ENCODE measurements at regions not wholly inside any gene's neighbourhood (a gene's known extent, or its start where the extent isn't known, plus 50 kb on each side); places are given as distances from the start of the nearest gene placed in this dataset.
A peak's percentile ranks its signal among the peaks of the same experiment; 100 is the strongest.

GRCh38 chr6:163943607-163944385, 529.3 kb downstream of the QKI start:
- peaks cover 13% of the 10 kb centered on the region for H3K4me1 Mint-ChIP-seq (ENCODE audit: unreplicated experiment)

DNA sequence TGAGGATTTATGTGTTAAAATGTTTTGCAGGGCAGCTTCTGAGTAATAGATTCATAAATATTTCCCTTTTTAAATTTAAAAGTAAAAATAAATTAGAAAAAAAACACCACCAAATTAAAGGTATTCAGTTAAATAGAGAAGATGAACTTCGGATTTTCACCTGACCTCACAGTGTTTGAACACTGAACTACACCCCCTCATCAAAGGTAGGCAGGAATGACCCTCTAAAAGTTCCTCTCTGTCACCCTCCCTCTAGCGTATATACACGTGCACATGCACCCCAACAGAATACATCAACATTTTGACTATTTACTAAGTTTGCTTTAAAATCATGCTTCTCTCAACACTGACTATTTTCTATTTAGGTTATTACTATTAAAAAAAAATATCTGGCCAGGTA, 528.3 kb downstream of the QKI start:
- H3K27ac Mint-ChIP-seq (ENCODE audit: unreplicated experiment) = no peak overlapping the region
- H3K4me3 Mint-ChIP-seq (ENCODE audit: unreplicated experiment) = no peak overlapping the region
- no peak for DNase-seq (ENCODE audit: extremely low spot score, unreplicated experiment)
- no peaks in the 10 kb centered on the region for H3K27me3 Mint-ChIP-seq (ENCODE audit: unreplicated experiment)
- H3K9me3 Mint-ChIP-seq (ENCODE audit: unreplicated experiment) = no peaks in the 10 kb centered on the region
- no peaks in the 10 kb centered on the region for H3K36me3 Mint-ChIP-seq (ENCODE audit: unreplicated experiment)
- no peak for TF ChIP-seq CTCF (IDR thresholded peaks at IDR 0.05)
- peaks cover 13% of the 10 kb centered on the region for H3K4me1 Mint-ChIP-seq (ENCODE audit: unreplicated experiment)

More at GRCh38 chr6:163943607-163944385, 529.3 kb downstream of the QKI start:
- H3K27me3 Mint-ChIP-seq (ENCODE audit: unreplicated experiment) = no peaks in the 10 kb centered on the region
- no peaks in the 10 kb centered on the region for H3K9me3 Mint-ChIP-seq (ENCODE audit: unreplicated experiment)
- H3K27ac Mint-ChIP-seq (ENCODE audit: unreplicated experiment) = no peak overlapping the region
- TF ChIP-seq CTCF (IDR thresholded peaks at IDR 0.05) = no peak
- H3K4me3 Mint-ChIP-seq (ENCODE audit: unreplicated experiment) = peak overlapping the region; percentile 45
- no peak for DNase-seq (ENCODE audit: extremely low spot score, unreplicated experiment)
- H3K36me3 Mint-ChIP-seq (ENCODE audit: unreplicated experiment) = no peaks in the 10 kb centered on the region

DNA sequence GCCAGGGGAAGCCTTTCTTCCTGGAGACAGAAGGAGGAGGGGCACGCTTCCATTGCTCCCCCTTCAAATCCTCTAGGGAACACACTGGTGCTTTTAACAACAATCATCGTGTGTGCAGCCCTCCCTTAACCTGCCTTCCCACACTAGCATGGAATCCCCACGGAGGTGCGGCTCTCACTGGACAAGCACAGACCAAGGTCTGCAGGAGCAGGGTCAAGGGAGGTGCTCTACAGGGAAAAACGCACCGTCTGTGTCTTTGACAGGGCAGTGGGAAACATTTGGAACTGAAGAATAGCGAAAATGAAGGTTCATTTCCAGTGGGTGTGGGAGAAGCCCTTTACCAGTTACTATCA, 527.1 kb downstream of the QKI start:
- no peaks in the 10 kb centered on the region for H3K9me3 Mint-ChIP-seq (ENCODE audit: unreplicated experiment)
- H3K4me3 Mint-ChIP-seq (ENCODE audit: unreplicated experiment) = no peak overlapping the region
- H3K27ac Mint-ChIP-seq (ENCODE audit: unreplicated experiment) = no peak overlapping the region
- DNase-seq (ENCODE audit: extremely low spot score, unreplicated experiment) = no peak
- no peaks in the 10 kb centered on the region for H3K36me3 Mint-ChIP-seq (ENCODE audit: unreplicated experiment)
- no peaks in the 10 kb centered on the region for H3K27me3 Mint-ChIP-seq (ENCODE audit: unreplicated experiment)
- peaks cover 13% of the 10 kb centered on the region for H3K4me1 Mint-ChIP-seq (ENCODE audit: unreplicated experiment)
- TF ChIP-seq CTCF (IDR thresholded peaks at IDR 0.05) = no peak

DNA sequence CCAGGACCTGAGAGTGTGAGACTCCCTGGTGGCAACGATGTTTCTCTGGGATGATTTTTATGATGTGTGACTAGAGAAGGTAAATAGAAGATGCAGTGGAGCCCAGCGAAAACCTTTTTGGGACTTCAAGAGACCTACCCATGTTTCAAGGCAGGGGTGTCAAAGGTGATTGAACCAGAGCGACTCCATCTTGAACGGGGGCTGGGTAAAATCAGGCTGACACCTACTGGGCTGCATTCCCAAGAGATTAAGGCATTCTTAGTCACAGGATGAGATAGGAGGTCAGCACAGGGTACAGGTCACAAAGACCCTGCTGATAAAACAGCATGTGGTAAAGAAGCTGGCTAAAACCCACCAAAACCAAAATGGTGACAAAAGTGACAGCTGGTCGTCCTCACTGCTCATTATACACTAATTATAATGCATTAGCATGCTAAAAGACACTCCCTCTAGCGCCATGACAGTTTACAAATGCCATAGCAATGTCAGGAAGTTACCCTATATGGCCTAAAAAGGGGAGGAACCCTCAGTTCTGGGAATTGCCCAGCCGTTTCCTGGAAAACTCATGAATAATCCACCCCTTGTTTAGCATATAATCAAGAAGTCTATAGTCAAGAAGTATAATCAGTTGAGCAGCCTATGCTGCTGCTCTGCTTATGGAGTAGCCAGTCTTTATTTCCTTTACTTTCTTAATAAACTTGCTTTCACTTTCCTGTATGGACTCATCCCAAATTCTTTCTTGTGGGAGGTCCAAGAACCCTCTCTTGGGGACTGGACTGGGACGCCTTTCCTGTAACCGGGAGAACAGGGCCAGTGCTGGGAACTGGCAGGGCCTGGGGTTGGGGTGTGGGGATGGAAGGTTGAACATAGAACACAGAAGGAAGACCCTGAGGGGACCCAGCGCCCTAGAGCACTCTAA, 526.4 kb downstream of the QKI start:
- Mint-ChIP-seq H3K4me3 (ENCODE audit: unreplicated experiment) (no peak overlapping the region), H3K27me3 (ENCODE audit: unreplicated experiment) (no peaks in the 10 kb centered on the region), H3K36me3 (ENCODE audit: unreplicated experiment) (no peaks in the 10 kb centered on the region), H3K9me3 (ENCODE audit: unreplicated experiment) (no peaks in the 10 kb centered on the region), H3K27ac (ENCODE audit: unreplicated experiment) (no peak overlapping the region), H3K4me1 (ENCODE audit: unreplicated experiment) (peaks cover 15% of the 10 kb centered on the region)
- no peak for DNase-seq (ENCODE audit: extremely low spot score, unreplicated experiment)
- TF ChIP-seq CTCF (IDR thresholded peaks at IDR 0.05) = no peak

DNA sequence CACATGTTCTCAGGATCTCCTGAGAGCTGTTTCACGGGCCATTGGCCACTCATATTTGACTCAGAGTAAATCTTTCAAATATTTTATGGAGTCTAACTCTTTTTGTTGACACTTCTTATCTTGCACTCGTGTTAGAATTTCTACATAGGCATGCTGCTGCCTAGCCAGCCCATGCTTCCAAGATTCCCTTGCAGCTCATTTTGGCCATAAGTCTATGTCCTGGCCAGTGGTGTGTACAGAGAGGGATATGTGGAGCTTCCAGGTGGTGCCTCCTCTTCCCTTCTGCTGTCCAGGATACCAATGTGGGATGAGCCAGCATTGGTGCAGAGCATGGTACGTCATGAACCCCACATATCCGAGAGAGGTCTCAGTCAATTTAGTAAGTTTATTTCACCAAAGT, 522.6 kb downstream of the QKI start:
- no peak overlapping the region for H3K27ac Mint-ChIP-seq (ENCODE audit: unreplicated experiment)
- H3K36me3 Mint-ChIP-seq (ENCODE audit: unreplicated experiment) = no peaks in the 10 kb centered on the region
- H3K27me3 Mint-ChIP-seq (ENCODE audit: unreplicated experiment) = peaks cover 4% of the 10 kb centered on the region
- TF ChIP-seq CTCF (IDR thresholded peaks at IDR 0.05) = no peak
- H3K4me1 Mint-ChIP-seq (ENCODE audit: unreplicated experiment) = peaks cover 21% of the 10 kb centered on the region
- no peak for DNase-seq (ENCODE audit: extremely low spot score, unreplicated experiment)
- no peak overlapping the region for H3K4me3 Mint-ChIP-seq (ENCODE audit: unreplicated experiment)
- H3K9me3 Mint-ChIP-seq (ENCODE audit: unreplicated experiment) = no peaks in the 10 kb centered on the region
